ENCODE measurements at regions not wholly inside any gene's neighbourhood (a gene's known extent, or its start where the extent isn't known, plus 50 kb on each side); places are given as distances from the start of the nearest gene placed in this dataset.

DNA sequence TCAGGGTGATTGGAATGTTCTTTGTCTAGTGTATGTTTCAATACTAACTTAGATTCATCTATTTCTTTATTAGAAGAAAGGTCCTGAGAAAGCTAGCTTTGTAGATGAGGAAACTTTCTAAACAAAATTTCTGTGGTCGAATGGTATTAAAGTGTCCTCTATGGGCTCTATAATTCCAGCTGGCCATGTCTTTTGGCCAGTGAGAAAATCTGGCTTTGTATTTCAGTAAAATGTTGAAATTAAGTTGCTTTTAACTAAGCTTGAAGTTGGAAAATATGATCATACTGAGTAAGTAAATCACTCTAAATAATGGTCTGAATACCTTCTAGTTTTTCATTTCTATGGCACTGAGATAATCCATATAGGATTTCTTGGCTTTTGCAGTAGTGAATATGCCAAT, 148.8 kb downstream of the RDH14 start:
- Histone ChIP-seq H3K56ac (replicated peaks; ENCODE audit: insufficient read length, low read depth, low read length) (no peak overlapping the region), H3K4ac (replicated peaks; ENCODE audit: insufficient read length, low read depth, low read length) (no peak overlapping the region), H3K18ac (ENCODE audit: extremely low read depth, low read length) (no peak overlapping the region), H3K9me3 (ENCODE audit: insufficient read depth in 2 of 2, low read depth in 1 of 2, low read length in 1 of 2) (no peaks in the 10 kb centered on the region), H2AFZ (ENCODE audit: low read length) (no peak overlapping the region), H3K4me1 (replicated peaks in 1 of 4; ENCODE audit: control insufficient read depth in 3 of 4, insufficient read depth in 4 of 4, low read length in 3 of 4) (no peaks in the 10 kb centered on the region), H3K23me2 (ENCODE audit: low read depth, low read length) (no peaks in the 10 kb centered on the region), H2BK120ac (replicated peaks; ENCODE audit: low read depth, low read length) (no peak overlapping the region), H3K79me1 (ENCODE audit: low read depth, low read length) (no peaks in the 10 kb centered on the region), H2BK12ac (ENCODE audit: low read depth, low read length) (no peak overlapping the region), H4K5ac (ENCODE audit: insufficient read length, low read depth, low read length) (no peak overlapping the region), H3K79me2 (ENCODE audit: control insufficient read depth in 1 of 2, insufficient read depth in 2 of 2, low read length in 2 of 2) (no peaks in the 10 kb centered on the region), H2BK20ac (ENCODE audit: low read length) (no peak overlapping the region), H3K4me2 (ENCODE audit: insufficient read depth in 1 of 2, low read depth in 2 of 2, low read length in 2 of 2) (no peak overlapping the region), H2BK15ac (ENCODE audit: low read length) (no peak overlapping the region), H4K8ac (ENCODE audit: extremely low read depth, insufficient read depth, low read length) (no peak overlapping the region), H4K20me1 (replicated peaks in 1 of 2; ENCODE audit: control insufficient read depth in 1 of 2, insufficient read depth in 2 of 2, low read length in 2 of 2) (no peaks in the 10 kb centered on the region), H3K9ac (replicated peaks in 1 of 4; ENCODE audit: extremely low read depth in 1 of 4, low read depth in 3 of 4, low read length in 3 of 4) (no peak overlapping the region), H3K27me3 (replicated peaks in 1 of 4; ENCODE audit: control insufficient read depth in 3 of 4, extremely low read depth in 1 of 4, insufficient read depth in 3 of 4, low read length in 3 of 4) (no peaks in the 10 kb centered on the region), H2AK5ac (ENCODE audit: low read depth, low read length) (no peak overlapping the region), H3K27ac (ENCODE audit: low read depth, low read length) (no peak overlapping the region), H3K23ac (ENCODE audit: insufficient read length) (no peak overlapping the region), H2BK5ac (ENCODE audit: low read depth, low read length) (no peak overlapping the region), H3K14ac (ENCODE audit: insufficient read length) (no peak overlapping the region), H3K36me3 (ENCODE audit: control insufficient read depth in 2 of 4, insufficient read depth in 4 of 4, low read length in 3 of 4) (no peaks in the 10 kb centered on the region), H3K4me3 (ENCODE audit: extremely low read depth in 1 of 4, insufficient read depth in 2 of 4, low read depth in 3 of 4, low read length in 4 of 4) (no peak overlapping the region), H4K91ac (replicated peaks; ENCODE audit: insufficient read length, low read length) (no peak overlapping the region)
- ChIA-PET CTCF (ENCODE audit: partially characterized antibody) (interaction anchor here (0.7 to 6.9 kb wide), 6 partner anchors 14 to 1267 kb away, joined by 3 to 72 read pairs (median 3); no protein-coding TSS in a partner anchor), POLR2A (ENCODE audit: partially characterized antibody) (no interaction called here)
- FAIRE-seq (no peak), DNase-seq (ENCODE audit: low read depth in 1 of 2, low spot score in 2 of 2) (no peak)
- WGBS, 2 experiments (ENCODE audit: extremely low coverage in 1 of 2, insufficient coverage in 1 of 2, insufficient read length in 1 of 2, insufficient replicate concordance in 2 of 2, low coverage in 1 of 2, low lambda C conversion rate in 2 of 2, missing lambda C conversion rate in 1 of 2), result 84% methylated on average over 1 of the region's 1 CpG; no CpG with 5 or more reads in 1 of the 2 experiments
- TF ChIP-seq HDAC2 (IDR thresholded peaks at IDR 0.05; ENCODE audit: borderline replicate concordance in 1 of 2, low read depth in 2 of 2, low read length in 2 of 2) (no peak), FOSL1 (IDR thresholded peaks at IDR 0.05; ENCODE audit: insufficient read depth, low read depth, low read length) (no peak), SP1 (IDR thresholded peaks at IDR 0.05; ENCODE audit: low read depth, low read length) (no peak), BRCA1 (IDR thresholded peaks at IDR 0.05; ENCODE audit: low read depth, low read length) (no peak), HDAC6 (IDR thresholded peaks at IDR 0.05; ENCODE audit: low read depth, low read length) (no peak), JUND (IDR thresholded peaks at IDR 0.05; ENCODE audit: low read length) (no peak), POU5F1 (IDR thresholded peaks at IDR 0.05; ENCODE audit: low read depth, low read length) (no peak), RBBP5 (IDR thresholded peaks at IDR 0.05; ENCODE audit: borderline replicate concordance, low read depth, low read length) (no peak), CHD2 (IDR thresholded peaks at IDR 0.05; ENCODE audit: low read length) (no peak), CHD1 (IDR thresholded peaks at IDR 0.05; ENCODE audit: low read depth, low read length) (no peak), RXRA (IDR thresholded peaks at IDR 0.05; ENCODE audit: insufficient read depth, low read depth, low read length) (no peak), KDM4A (IDR thresholded peaks at IDR 0.05; ENCODE audit: low read depth, low read length, severe bottlenecking) (no peak), SRF (IDR thresholded peaks at IDR 0.05; ENCODE audit: low read depth, low read length) (no peak)
- TF ChIP-seq, protein P1, sequence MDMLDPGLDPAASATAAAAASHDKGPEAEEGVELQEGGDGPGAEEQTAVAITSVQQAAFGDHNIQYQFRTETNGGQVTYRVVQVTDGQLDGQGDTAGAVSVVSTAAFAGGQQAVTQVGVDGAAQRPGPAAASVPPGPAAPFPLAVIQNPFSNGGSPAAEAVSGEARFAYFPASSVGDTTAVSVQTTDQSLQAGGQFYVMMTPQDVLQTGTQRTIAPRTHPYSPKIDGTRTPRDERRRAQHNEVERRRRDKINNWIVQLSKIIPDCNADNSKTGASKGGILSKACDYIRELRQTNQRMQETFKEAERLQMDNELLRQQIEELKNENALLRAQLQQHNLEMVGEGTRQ (IDR thresholded peaks at IDR 0.05; ENCODE audit: low read length), result no peak
